ENCODE measurements at regions not wholly inside any gene's neighbourhood (a gene's known extent, or its start where the extent isn't known, plus 50 kb on each side); places are given as distances from the start of the nearest gene placed in this dataset.

DNA sequence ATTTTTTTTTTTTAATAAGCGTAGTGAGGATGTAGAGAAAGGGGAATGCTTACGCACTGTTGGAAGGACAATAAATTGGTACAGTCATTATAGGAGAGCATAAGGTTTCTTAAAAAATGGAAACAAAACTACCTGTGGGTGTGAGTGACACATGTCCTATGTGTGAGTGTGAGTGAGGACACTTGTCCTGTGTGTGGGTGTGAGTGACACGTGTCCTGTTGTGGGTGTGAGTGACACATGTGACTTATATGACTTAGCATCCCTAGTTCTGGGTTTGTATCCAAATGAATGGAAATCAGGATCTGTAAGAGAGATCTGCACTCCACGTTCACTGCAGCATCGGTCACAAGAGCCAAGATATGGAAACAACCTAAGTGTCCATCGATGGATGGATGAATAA, 91.8 kb downstream of the CBLN2 start:
- no peak for TF ChIP-seq POLR2A (IDR thresholded peaks at IDR 0.05; ENCODE audit: insufficient read depth in 1 of 2, low read depth in 2 of 2, low read length in 2 of 2)
- no peak for TF ChIP-seq NFAT5 (CRISPR knock-in tag; IDR thresholded peaks at IDR 0.05)
- TF ChIP-seq NCOA1 (CRISPR knock-in tag; IDR thresholded peaks at IDR 0.05) = no peak
- TF ChIP-seq ZNF761 (CRISPR knock-in tag; conservative IDR thresholded peaks at IDR 0.05) = no peak
- no peak for TF ChIP-seq MEIS1 (CRISPR knock-in tag; IDR thresholded peaks at IDR 0.05; ENCODE audit: borderline replicate concordance)
- TF ChIP-seq SMC3 (IDR thresholded peaks at IDR 0.05; ENCODE audit: low read length) = no peak
- no peak for TF ChIP-seq SUZ12 (IDR thresholded peaks at IDR 0.05; ENCODE audit: low read depth, low read length)
- TF ChIP-seq CEBPB (IDR thresholded peaks at IDR 0.05; ENCODE audit: borderline replicate concordance, low read depth, low read length) = no peak
- TF ChIP-seq POLR2AphosphoS5 (IDR thresholded peaks at IDR 0.05; ENCODE audit: low read depth, low read length) = no peak

All from HepG2 (cell line).